ENCODE measurements at regions not wholly inside any gene's neighbourhood (a gene's known extent, or its start where the extent isn't known, plus 50 kb on each side); places are given as distances from the start of the nearest gene placed in this dataset.

DNA sequence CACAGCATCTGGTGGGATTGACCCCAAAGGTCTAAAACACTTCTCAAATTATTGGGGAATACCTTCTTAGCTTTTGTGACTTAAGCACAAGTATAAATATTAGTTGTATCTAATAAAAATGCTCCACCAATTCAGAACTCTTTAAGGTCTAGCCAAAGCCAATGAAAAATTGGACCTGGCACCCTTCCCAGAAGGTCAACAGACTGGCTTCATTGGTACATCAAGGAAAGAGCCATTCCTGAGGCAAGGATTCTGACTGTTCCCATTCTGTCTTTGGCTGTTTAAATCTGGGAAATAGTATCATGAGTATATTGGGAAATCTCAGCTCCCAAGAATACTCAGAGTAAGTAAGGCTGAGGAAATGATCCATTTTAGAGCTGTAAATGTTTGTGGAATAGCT, 153.0 kb upstream of the TRPC5 start:
- no peak overlapping the region for H2BK15ac ChIP-seq (ENCODE audit: low read depth, low read length)
- dilution Hi-C loops (cut with HindIII; ENCODE audit: low sequenced_read_pairs, unreplicated experiment): no loop called here
- intact Hi-C loops (cut with micrococcal nuclease): no loop called here
- TF ChIP-seq CEBPB (IDR thresholded peaks at IDR 0.05; ENCODE audit: low read depth, low read length) (no peak), MAZ (IDR thresholded peaks at IDR 0.05; ENCODE audit: borderline replicate concordance, low read depth, low read length) (no peak), MXI1 (IDR thresholded peaks at IDR 0.05; ENCODE audit: borderline replicate concordance, low read depth, low read length) (no peak), FOS (IDR thresholded peaks at IDR 0.05; ENCODE audit: low read depth, low read length) (no peak), BHLHE40 (IDR thresholded peaks at IDR 0.05; ENCODE audit: low read depth, low read length) (no peak), NFE2L2 (IDR thresholded peaks at IDR 0.05; ENCODE audit: low read depth, low read length) (no peak), CHD1 (IDR thresholded peaks at IDR 0.05; ENCODE audit: low read depth, low read length) (no peak), MAFK (IDR thresholded peaks at IDR 0.05; ENCODE audit: low read depth, low read length) (no peak), SMC3 (IDR thresholded peaks at IDR 0.05; ENCODE audit: low read depth, low read length) (no peak)
- TF ChIP-seq, protein P1, sequence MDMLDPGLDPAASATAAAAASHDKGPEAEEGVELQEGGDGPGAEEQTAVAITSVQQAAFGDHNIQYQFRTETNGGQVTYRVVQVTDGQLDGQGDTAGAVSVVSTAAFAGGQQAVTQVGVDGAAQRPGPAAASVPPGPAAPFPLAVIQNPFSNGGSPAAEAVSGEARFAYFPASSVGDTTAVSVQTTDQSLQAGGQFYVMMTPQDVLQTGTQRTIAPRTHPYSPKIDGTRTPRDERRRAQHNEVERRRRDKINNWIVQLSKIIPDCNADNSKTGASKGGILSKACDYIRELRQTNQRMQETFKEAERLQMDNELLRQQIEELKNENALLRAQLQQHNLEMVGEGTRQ (IDR thresholded peaks at IDR 0.05; ENCODE audit: low read depth, low read length): no peak
- TF ChIP-seq, protein P2, sequence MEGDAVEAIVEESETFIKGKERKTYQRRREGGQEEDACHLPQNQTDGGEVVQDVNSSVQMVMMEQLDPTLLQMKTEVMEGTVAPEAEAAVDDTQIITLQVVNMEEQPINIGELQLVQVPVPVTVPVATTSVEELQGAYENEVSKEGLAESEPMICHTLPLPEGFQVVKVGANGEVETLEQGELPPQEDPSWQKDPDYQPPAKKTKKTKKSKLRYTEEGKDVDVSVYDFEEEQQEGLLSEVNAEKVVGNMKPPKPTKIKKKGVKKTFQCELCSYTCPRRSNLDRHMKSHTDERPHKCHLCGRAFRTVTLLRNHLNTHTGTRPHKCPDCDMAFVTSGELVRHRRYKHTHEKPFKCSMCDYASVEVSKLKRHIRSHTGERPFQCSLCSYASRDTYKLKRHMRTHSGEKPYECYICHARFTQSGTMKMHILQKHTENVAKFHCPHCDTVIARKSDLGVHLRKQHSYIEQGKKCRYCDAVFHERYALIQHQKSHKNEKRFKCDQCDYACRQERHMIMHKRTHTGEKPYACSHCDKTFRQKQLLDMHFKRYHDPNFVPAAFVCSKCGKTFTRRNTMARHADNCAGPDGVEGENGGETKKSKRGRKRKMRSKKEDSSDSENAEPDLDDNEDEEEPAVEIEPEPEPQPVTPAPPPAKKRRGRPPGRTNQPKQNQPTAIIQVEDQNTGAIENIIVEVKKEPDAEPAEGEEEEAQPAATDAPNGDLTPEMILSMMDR (conservative IDR thresholded peaks at IDR 0.05; ENCODE audit: low read depth, low read length): no peak
- H4K8ac ChIP-seq (ENCODE audit: low read depth in 2 of 2, low read length in 2 of 2): no peak overlapping the region
- in situ Hi-C loops (cut with MboI; ENCODE audit: low sequenced_read_pairs): no loop called here
- DNase-seq (peak; percentile 8), ATAC-seq (ENCODE audit: low read depth) (no peak)
- no peaks in the 10 kb centered on the region for H3K36me3 ChIP-seq (ENCODE audit: control insufficient read depth, insufficient read depth, low read length)
- H3K23ac ChIP-seq (ENCODE audit: low read depth, low read length): no peak overlapping the region
- H3K9ac ChIP-seq (ENCODE audit: low read depth, low read length): no peak overlapping the region
- no peak overlapping the region for H4K5ac ChIP-seq (ENCODE audit: low read depth, low read length)
- H2BK20ac ChIP-seq (ENCODE audit: low read depth, low read length): no peak overlapping the region
- no peak overlapping the region for H3K27ac ChIP-seq (ENCODE audit: insufficient read depth, low read length)
- no peak overlapping the region for H2AFZ ChIP-seq (replicated peaks; ENCODE audit: low read length, poor library complexity)
- no peak overlapping the region for H3K4me3 ChIP-seq (ENCODE audit: insufficient read depth, low read depth, low read length)
- H2BK120ac ChIP-seq (ENCODE audit: low read depth, low read length): no peak overlapping the region
- no peaks in the 10 kb centered on the region for H4K20me1 ChIP-seq (ENCODE audit: insufficient read depth, low read length)
- no peaks in the 10 kb centered on the region for H3K79me1 ChIP-seq (ENCODE audit: low read depth in 1 of 2, low read length in 2 of 2)
- H3K14ac ChIP-seq (replicated peaks; ENCODE audit: low read depth, low read length): no peak overlapping the region
- no peaks in the 10 kb centered on the region for H3K9me1 ChIP-seq (ENCODE audit: insufficient read depth, low read length)
- H3K56ac ChIP-seq (ENCODE audit: extremely low read depth, insufficient read depth, low read length): no peak overlapping the region
- no peak overlapping the region for H2AK9ac ChIP-seq (replicated peaks; ENCODE audit: low read depth, low read length, poor library complexity)
- H2BK5ac ChIP-seq (ENCODE audit: low read depth, low read length, poor library complexity, severe bottlenecking): no peak overlapping the region
- H2AK5ac ChIP-seq (ENCODE audit: low read depth, low read length): no peak overlapping the region
- no peaks in the 10 kb centered on the region for H3K9me3 ChIP-seq (ENCODE audit: control insufficient read depth, insufficient read depth, low read length)
- no peak overlapping the region for H4K91ac ChIP-seq (ENCODE audit: insufficient read depth, low read depth, low read length)
- no TSS peak for BruUV-seq (replicated peaks)
- ChIA-PET CTCF (no interaction called here), POLR2A (ENCODE audit: unreplicated experiment) (no interaction called here)
- H3K18ac ChIP-seq (ENCODE audit: low read depth, low read length): no peak overlapping the region
- no peaks in the 10 kb centered on the region for H3K27me3 ChIP-seq (ENCODE audit: control insufficient read depth, insufficient read depth, low read length)
- no peak overlapping the region for H3K4me2 ChIP-seq (ENCODE audit: low read depth, low read length)
- H3K4me1 ChIP-seq (ENCODE audit: control insufficient read depth, insufficient read depth, low read length): no peaks in the 10 kb centered on the region
- no peak overlapping the region for H3K4ac ChIP-seq (ENCODE audit: low read depth, low read length)
